ENCODE measurements at regions not wholly inside any gene's neighbourhood (a gene's known extent, or its start where the extent isn't known, plus 50 kb on each side); places are given as distances from the start of the nearest gene placed in this dataset.

DNA sequence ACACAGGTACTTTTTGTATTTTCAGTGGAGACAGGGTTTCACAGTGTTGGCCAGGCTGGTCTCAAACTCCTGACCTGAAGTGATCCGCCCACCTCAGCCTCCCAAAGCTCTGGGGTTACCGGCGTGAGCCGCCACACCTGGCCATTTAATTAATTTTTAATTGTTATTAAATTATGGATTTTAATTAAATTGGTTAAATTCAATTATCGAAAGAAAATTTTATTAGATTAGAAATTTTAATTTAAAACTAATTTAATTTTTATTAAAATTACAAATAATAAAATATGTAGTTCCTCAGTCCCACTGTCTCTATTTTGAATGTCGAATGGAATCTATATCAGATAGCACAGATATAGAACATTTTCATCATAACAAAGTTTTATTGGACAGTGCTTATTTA is 416.5 kb downstream of the GABRG2 start:
- WGBS: 92% methylated on average over 1 of the region's 6 CpGs

GRCh38 chr5:162484986-162485385 is 417.4 kb downstream of the GABRG2 start:
- Histone ChIP-seq H3K14ac (ENCODE audit: low read length in 2 of 2) (no peak overlapping the region), H3K4ac (ENCODE audit: low read depth in 1 of 2, low read length in 2 of 2) (no peak overlapping the region), H3K18ac (ENCODE audit: low read depth in 1 of 2, low read length in 2 of 2) (no peak overlapping the region), H3K79me1 (replicated peaks; ENCODE audit: low read length, poor library complexity, severe bottlenecking) (no peaks in the 10 kb centered on the region), H3K9me3 (ENCODE audit: control insufficient read depth, low read length) (no peaks in the 10 kb centered on the region), H4K91ac (ENCODE audit: low read length) (no peak overlapping the region), H3K23ac (ENCODE audit: low read length in 2 of 2) (no peak overlapping the region), H2AFZ (ENCODE audit: low read depth, low read length) (no peak overlapping the region), H3K4me3 (ENCODE audit: insufficient read depth in 1 of 2, low read depth in 1 of 2, low read length in 2 of 2) (no peak overlapping the region), H3K27ac (ENCODE audit: low read length, poor library complexity, severe bottlenecking) (no peak overlapping the region), H3K36me3 (ENCODE audit: control insufficient read depth in 1 of 2, insufficient read depth in 2 of 2, low read depth in 1 of 2, low read length in 2 of 2) (no peaks in the 10 kb centered on the region), H3K9ac (ENCODE audit: low read length) (no peak overlapping the region), H2BK120ac (ENCODE audit: low read depth, low read length) (no peak overlapping the region), H3K4me1 (ENCODE audit: control insufficient read depth, insufficient read depth, low read depth, low read length) (peaks cover 6% of the 10 kb centered on the region), H2AK5ac (ENCODE audit: low read length, severe bottlenecking) (no peak overlapping the region), H3K4me2 (ENCODE audit: low read length, poor library complexity, severe bottlenecking) (no peak overlapping the region), H4K8ac (ENCODE audit: low read length) (no peak overlapping the region), H2BK12ac (ENCODE audit: low read length in 2 of 2) (no peak overlapping the region), H3K27me3 (ENCODE audit: control insufficient read depth in 1 of 2, insufficient read depth in 1 of 2, low read length in 2 of 2) (no peaks in the 10 kb centered on the region), H2BK15ac (ENCODE audit: low read depth, poor library complexity, severe bottlenecking) (no peak overlapping the region), H2BK5ac (ENCODE audit: low read depth, low read length, poor library complexity, severe bottlenecking) (no peak overlapping the region)
- no peak for DNase-seq
- 65% methylated on average over 5 of the region's 5 CpGs for WGBS

More for the DNA sequence above, 416.5 kb downstream of the GABRG2 start:
- no peak overlapping the region for H3K4me3 ChIP-seq (ENCODE audit: insufficient read depth in 1 of 2, low read depth in 1 of 2, low read length in 2 of 2)
- no peak overlapping the region for H2BK120ac ChIP-seq (ENCODE audit: low read depth, low read length)
- H3K79me1 ChIP-seq (replicated peaks; ENCODE audit: low read length, poor library complexity, severe bottlenecking): no peaks in the 10 kb centered on the region
- no peak overlapping the region for H3K27ac ChIP-seq (ENCODE audit: low read length, poor library complexity, severe bottlenecking)
- no peak overlapping the region for H3K23ac ChIP-seq (ENCODE audit: low read length in 2 of 2)
- no peak overlapping the region for H4K91ac ChIP-seq (ENCODE audit: low read length)
- no peak overlapping the region for H2BK5ac ChIP-seq (ENCODE audit: low read depth, low read length, poor library complexity, severe bottlenecking)
- H2AK5ac ChIP-seq (ENCODE audit: low read length, severe bottlenecking): no peak overlapping the region
- DNase-seq: no peak
- H2BK12ac ChIP-seq (ENCODE audit: low read length in 2 of 2): no peak overlapping the region
- no peaks in the 10 kb centered on the region for H3K36me3 ChIP-seq (ENCODE audit: control insufficient read depth in 1 of 2, insufficient read depth in 2 of 2, low read depth in 1 of 2, low read length in 2 of 2)
- peaks cover 6% of the 10 kb centered on the region for H3K4me1 ChIP-seq (ENCODE audit: control insufficient read depth, insufficient read depth, low read depth, low read length)
- no peak overlapping the region for H2AFZ ChIP-seq (ENCODE audit: low read depth, low read length)
- H3K4ac ChIP-seq (ENCODE audit: low read depth in 1 of 2, low read length in 2 of 2): no peak overlapping the region
- no peak overlapping the region for H3K14ac ChIP-seq (ENCODE audit: low read length in 2 of 2)
- H4K8ac ChIP-seq (ENCODE audit: low read length): no peak overlapping the region
- H2BK15ac ChIP-seq (ENCODE audit: low read depth, poor library complexity, severe bottlenecking): no peak overlapping the region
- H3K27me3 ChIP-seq (ENCODE audit: control insufficient read depth in 1 of 2, insufficient read depth in 1 of 2, low read length in 2 of 2): no peaks in the 10 kb centered on the region
- H3K4me2 ChIP-seq (ENCODE audit: low read length, poor library complexity, severe bottlenecking): no peak overlapping the region
- no peaks in the 10 kb centered on the region for H3K9me3 ChIP-seq (ENCODE audit: control insufficient read depth, low read length)
- H3K9ac ChIP-seq (ENCODE audit: low read length): no peak overlapping the region
- no peak overlapping the region for H3K18ac ChIP-seq (ENCODE audit: low read depth in 1 of 2, low read length in 2 of 2)

DNA sequence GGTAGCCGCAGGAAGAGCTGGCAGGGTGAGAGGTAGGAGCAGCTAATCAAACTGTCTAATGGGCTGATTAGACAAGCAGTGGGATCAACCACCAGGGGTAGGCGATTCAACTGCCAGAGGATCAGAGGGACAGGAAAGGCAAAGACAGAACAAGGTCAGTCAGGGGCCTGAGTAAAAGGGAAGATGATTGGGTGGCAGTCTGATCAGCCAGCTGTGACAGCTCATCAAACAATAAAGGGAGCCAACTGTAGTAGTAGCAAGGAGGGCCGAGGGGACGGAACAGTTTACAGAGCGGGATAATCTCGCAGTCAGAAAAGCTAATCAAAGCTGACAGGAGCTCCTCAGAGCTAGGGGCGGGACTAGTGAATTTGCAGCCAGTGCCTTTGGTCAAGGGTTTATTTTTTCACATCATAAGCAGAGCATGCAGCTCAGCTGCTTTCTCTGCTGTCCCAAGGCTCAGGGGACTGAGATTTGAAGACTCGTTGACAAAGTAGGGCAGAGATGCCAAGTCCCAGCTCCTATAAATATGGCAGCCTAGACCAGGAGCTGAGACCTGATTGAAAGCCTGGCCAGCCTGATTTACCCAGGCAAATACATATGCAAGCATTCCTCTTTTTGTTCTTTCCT is 418.2 kb downstream of the GABRG2 start:
- Histone ChIP-seq H4K91ac (ENCODE audit: low read length) (no peak overlapping the region), H3K36me3 (ENCODE audit: control insufficient read depth in 1 of 2, insufficient read depth in 2 of 2, low read depth in 1 of 2, low read length in 2 of 2) (no peaks in the 10 kb centered on the region), H3K79me1 (replicated peaks; ENCODE audit: low read length, poor library complexity, severe bottlenecking) (no peaks in the 10 kb centered on the region), H3K4ac (ENCODE audit: low read depth in 1 of 2, low read length in 2 of 2) (no peak overlapping the region), H3K4me1 (ENCODE audit: control insufficient read depth, insufficient read depth, low read depth, low read length) (peaks cover 6% of the 10 kb centered on the region), H2BK15ac (ENCODE audit: low read depth, poor library complexity, severe bottlenecking) (no peak overlapping the region), H3K4me3 (ENCODE audit: insufficient read depth in 1 of 2, low read depth in 1 of 2, low read length in 2 of 2) (no peak overlapping the region), H3K9ac (ENCODE audit: low read length) (no peak overlapping the region), H2AK5ac (ENCODE audit: low read length, severe bottlenecking) (no peak overlapping the region), H3K14ac (ENCODE audit: low read length in 2 of 2) (no peak overlapping the region), H2AFZ (ENCODE audit: low read depth, low read length) (no peak overlapping the region), H2BK12ac (ENCODE audit: low read length in 2 of 2) (no peak overlapping the region), H3K4me2 (ENCODE audit: low read length, poor library complexity, severe bottlenecking) (no peak overlapping the region), H2BK120ac (ENCODE audit: low read depth, low read length) (no peak overlapping the region), H2BK5ac (ENCODE audit: low read depth, low read length, poor library complexity, severe bottlenecking) (no peak overlapping the region), H3K18ac (ENCODE audit: low read depth in 1 of 2, low read length in 2 of 2) (no peak overlapping the region), H3K27me3 (ENCODE audit: control insufficient read depth in 1 of 2, insufficient read depth in 1 of 2, low read length in 2 of 2) (no peaks in the 10 kb centered on the region), H4K8ac (ENCODE audit: low read length) (no peak overlapping the region), H3K23ac (ENCODE audit: low read length in 2 of 2) (no peak overlapping the region), H3K9me3 (ENCODE audit: control insufficient read depth, low read length) (no peaks in the 10 kb centered on the region), H3K27ac (ENCODE audit: low read length, poor library complexity, severe bottlenecking) (no peak overlapping the region)
- 76% methylated on average over 8 of the region's 8 CpGs for WGBS
- no peak for DNase-seq

GRCh38 chr5:162487528-162488525 is 420.3 kb downstream of the GABRG2 start:
- Histone ChIP-seq H2BK12ac (ENCODE audit: low read length in 2 of 2) (no peak overlapping the region), H3K4me1 (ENCODE audit: control insufficient read depth, insufficient read depth, low read depth, low read length) (peaks cover 6% of the 10 kb centered on the region), H3K4me2 (ENCODE audit: low read length, poor library complexity, severe bottlenecking) (no peak overlapping the region), H3K18ac (ENCODE audit: low read depth in 1 of 2, low read length in 2 of 2) (no peak overlapping the region), H3K27me3 (ENCODE audit: control insufficient read depth in 1 of 2, insufficient read depth in 1 of 2, low read length in 2 of 2) (no peaks in the 10 kb centered on the region), H4K91ac (ENCODE audit: low read length) (no peak overlapping the region), H3K4ac (ENCODE audit: low read depth in 1 of 2, low read length in 2 of 2) (no peak overlapping the region), H3K27ac (ENCODE audit: low read length, poor library complexity, severe bottlenecking) (no peak overlapping the region), H2BK5ac (ENCODE audit: low read depth, low read length, poor library complexity, severe bottlenecking) (no peak overlapping the region), H3K23ac (ENCODE audit: low read length in 2 of 2) (no peak overlapping the region), H2BK15ac (ENCODE audit: low read depth, poor library complexity, severe bottlenecking) (no peak overlapping the region), H3K9ac (ENCODE audit: low read length) (no peak overlapping the region), H4K8ac (ENCODE audit: low read length) (no peak overlapping the region), H3K4me3 (ENCODE audit: insufficient read depth in 1 of 2, low read depth in 1 of 2, low read length in 2 of 2) (no peak overlapping the region), H3K14ac (ENCODE audit: low read length in 2 of 2) (no peak overlapping the region), H3K9me3 (ENCODE audit: control insufficient read depth, low read length) (no peaks in the 10 kb centered on the region), H2AK5ac (ENCODE audit: low read length, severe bottlenecking) (no peak overlapping the region), H2AFZ (ENCODE audit: low read depth, low read length) (no peak overlapping the region), H3K79me1 (replicated peaks; ENCODE audit: low read length, poor library complexity, severe bottlenecking) (no peaks in the 10 kb centered on the region), H2BK120ac (ENCODE audit: low read depth, low read length) (no peak overlapping the region), H3K36me3 (ENCODE audit: control insufficient read depth in 1 of 2, insufficient read depth in 2 of 2, low read depth in 1 of 2, low read length in 2 of 2) (no peaks in the 10 kb centered on the region)
- no peak for DNase-seq
- WGBS: 82% methylated on average over 1 of the region's 7 CpGs
